Activated CD8-positive, alpha-beta memory T cell treated with anti-CD3 and anti-CD28 coated beads, Interleukin-2, amount 50 U/mL, for 48 hours (primary cell): ENCODE measurements at regions not wholly inside any gene's neighbourhood (a gene's known extent, or its start where the extent isn't known, plus 50 kb on each side); places are given as distances from the start of the nearest gene placed in this dataset.

Experiments
- DNase-seq: peaks from one replicate; pipeline ENCODE4 v3.0.0-alpha.2; 2020

DNA sequence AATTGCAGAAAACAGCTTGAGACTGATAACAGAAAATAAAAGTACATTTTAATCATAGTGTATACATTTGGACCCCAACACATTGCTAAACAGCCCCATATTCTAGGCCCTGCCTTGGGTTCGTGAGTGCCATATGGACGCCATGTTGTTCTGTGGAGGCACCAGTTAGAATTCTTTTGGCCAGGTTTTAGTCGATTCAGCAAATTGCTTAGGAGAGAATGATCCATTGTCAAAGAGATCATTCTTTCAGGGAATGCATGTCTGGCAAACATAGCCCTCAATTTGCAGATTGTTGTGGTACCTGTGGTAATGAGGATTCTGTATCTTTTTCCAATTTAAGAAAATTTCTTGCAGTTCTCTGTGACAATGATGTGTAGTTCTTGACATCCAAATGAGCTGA is 183.6 kb upstream of the DDHD1 start:
- no peak for DNase-seq

DNA sequence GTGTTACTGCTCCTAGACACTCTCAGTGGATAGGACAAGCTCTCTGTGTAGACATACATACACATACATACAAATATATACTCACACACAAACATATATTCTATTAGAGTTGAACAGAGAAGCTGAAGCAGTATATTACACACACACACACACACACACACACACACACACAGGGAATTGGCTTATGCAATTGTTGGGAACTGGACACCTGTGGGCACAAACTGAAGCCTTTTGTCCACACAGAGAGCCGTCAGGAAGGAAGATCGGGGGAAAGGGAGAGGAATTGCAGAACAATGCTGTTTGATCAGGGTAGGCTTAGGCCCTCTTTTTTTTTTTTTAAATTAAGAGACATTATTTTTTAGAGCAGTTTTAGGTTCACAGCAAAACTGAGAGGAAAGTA is 180.7 kb upstream of the DDHD1 start:
- DNase-seq: no peak

GRCh38 chr14:53331921-53332320 is 178.8 kb upstream of the DDHD1 start:
- no peak for DNase-seq

DNA sequence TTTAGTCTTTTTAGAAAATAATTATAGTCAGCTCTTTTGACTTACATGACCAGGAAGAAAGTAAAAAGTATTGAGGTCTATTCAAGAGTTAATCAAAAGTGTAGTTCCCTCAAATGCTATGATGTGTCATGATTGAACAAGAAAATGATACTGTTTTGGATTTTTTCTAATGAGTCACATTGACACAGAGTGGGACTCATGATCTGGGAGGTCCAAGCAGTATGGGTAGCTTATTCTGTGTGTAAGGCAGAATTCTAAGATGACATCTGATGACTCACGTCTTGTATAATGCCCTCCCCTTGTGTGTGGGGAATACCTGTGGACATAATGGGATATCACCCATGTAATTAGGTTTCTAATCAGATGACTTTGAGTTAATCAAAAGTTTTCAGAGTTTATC is 178.1 kb upstream of the DDHD1 start:
- DNase-seq: no peak

GRCh38 chr14:53330441-53330840 is 177.3 kb upstream of the DDHD1 start:
- DNase-seq: no peak

GRCh38 chr14:53328841-53329240 is 175.7 kb upstream of the DDHD1 start:
- no peak for DNase-seq

GRCh38 chr14:53327716-53328115 is 174.6 kb upstream of the DDHD1 start:
- no peak for DNase-seq

DNA sequence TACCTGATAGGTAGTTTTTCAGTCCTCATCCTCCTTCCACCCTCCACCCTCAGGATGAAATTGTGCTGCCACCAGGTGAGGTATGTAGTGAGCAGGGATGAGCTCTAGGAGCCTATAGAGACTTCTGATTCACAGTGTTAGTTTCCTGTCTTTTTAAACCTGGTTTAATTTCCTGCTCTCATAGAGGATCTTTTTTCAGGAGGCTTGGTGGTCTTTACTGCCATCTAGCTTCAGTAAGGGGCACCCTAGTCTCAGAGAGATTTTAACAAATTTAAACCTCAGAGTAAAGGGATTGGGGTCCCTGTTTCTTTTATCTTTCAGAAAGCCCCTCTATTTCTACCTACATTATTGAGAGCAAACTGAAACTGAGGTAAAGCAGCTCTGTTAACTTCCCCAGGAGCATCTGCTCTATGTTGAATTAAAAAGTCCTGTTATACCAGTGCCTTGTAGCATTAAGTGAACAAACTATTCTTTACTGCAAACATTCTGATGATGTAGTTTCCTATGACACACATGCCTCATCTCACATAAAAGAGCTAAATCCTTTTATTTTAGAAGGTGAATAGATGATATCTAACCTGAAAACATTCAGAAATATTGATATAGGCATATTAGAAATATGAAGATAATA is 172.2 kb upstream of the DDHD1 start:
- DNase-seq: no peak

GRCh38 chr14:53316504-53316903 is 163.4 kb upstream of the DDHD1 start:
- DNase-seq: no peak

- no peak for DNase-seq
Observed at GRCh38 chr14:53310412-53310811, 157.3 kb upstream of the DDHD1 start.

- DNase-seq: no peak
Observed at GRCh38 chr14:53306911-53307310, 153.8 kb upstream of the DDHD1 start.

DNA sequence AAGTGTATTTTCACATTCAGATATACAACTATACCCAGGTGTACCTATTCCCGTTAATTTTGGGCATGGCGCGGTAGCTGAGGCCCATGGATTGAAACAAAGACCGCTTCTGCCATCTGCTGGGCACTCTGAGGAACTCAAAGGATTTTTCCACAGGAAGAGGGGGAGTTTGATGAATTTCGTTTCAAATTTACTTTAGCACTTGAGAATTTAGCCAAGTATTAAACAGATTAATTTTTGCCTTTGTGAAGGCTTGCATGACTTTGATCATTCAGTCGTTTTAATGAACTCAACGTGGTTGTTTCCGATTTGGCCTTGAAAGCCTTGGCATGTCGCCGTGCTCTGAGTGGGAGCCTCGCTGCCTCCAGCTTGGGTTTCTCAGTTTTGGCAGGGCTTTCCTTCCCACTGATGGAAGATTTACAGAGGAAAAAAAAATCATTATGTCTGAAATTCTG is 153.2 kb upstream of the DDHD1 start:
- DNase-seq: peak; percentile 69

DNA sequence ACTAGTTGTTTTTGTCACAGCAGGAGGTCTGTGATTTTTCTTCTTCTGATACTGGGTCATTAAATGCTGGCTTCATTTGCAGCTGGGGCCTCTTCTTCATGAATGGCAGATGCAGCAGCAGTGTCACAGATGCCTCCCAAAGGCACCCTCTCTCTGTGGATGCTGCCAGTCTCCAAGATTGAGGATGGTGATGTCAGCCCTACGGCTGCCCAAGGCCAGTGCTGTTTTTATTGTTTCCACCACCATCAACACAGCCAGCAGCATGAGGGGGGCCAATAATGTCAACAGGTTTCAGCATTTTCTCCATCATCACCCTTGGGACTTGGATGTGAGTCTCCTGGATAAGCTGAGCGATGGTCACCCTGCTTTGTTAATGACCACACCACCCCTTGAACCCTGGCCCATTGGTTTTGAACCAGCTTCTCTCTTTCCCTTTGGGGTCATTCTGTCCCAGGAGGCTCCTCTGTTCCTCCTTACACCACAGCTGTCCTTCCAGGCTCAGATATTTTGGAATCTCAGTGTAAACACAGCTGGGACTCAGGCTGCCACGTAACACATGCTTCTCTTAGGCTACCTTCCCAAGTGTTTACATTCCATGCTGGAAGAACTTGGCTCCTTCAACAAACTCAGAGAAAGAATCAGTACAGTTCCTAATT is 151.7 kb upstream of the DDHD1 start:
- no peak for DNase-seq

GRCh38 chr14:53295985-53296582 is 143.0 kb upstream of the DDHD1 start:
- no peak for DNase-seq

- DNase-seq: no peak
Observed at GRCh38 chr14:53295372-53295771, 142.2 kb upstream of the DDHD1 start.

GRCh38 chr14:53286301-53286700 is 133.2 kb upstream of the DDHD1 start:
- DNase-seq: no peak

GRCh38 chr14:53285821-53286220 is 132.7 kb upstream of the DDHD1 start:
- no peak for DNase-seq

DNA sequence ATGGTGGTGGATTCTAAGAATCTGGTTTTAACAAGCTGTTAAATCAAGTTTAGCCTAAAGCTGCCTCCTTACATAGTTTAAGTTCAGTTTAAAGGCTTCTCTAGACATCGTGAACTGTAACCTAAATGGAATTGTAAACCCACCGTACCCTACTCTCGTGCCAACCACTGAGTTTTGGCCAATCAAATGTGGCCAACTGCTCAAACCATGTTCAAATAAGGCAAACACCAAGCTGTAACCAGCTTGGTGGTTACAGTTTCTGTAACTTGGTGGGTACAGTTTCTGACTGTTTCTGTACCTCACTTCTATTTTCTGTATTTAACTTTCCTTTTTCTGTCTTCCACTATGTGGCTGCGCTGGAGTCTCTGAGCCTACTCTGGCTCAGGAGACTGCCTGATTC is 131.9 kb upstream of the DDHD1 start:
- no peak for DNase-seq

- no peak for DNase-seq
Observed at GRCh38 chr14:53278602-53279506, 125.7 kb upstream of the DDHD1 start.

DNA sequence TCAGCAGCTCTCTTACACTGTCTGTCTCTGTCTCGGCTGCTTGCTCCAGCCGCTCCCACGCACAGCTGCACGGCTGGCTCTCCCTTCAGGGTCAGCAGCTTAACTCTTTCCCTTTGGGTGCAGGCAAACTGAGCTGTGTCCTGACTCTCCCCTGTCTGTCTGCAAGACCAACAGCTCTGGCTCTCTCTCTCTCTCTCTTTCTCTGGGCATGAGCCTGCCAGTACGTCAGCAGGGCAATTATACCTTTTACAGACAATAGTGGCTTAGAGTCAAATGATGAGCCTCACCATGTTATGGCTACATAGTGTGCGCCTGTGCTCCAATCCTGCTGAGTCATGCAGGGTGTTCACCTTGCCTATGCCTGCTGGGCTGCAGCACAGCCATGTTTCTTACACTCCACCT is 120.5 kb upstream of the DDHD1 start:
- DNase-seq: no peak

- no peak for DNase-seq
Observed at GRCh38 chr14:53265025-53265424, 111.9 kb upstream of the DDHD1 start.

GRCh38 chr14:53260928-53261327 is 107.8 kb upstream of the DDHD1 start:
- no peak for DNase-seq

- DNase-seq: no peak
Observed at GRCh38 chr14:53260286-53260685, 107.2 kb upstream of the DDHD1 start.

DNA sequence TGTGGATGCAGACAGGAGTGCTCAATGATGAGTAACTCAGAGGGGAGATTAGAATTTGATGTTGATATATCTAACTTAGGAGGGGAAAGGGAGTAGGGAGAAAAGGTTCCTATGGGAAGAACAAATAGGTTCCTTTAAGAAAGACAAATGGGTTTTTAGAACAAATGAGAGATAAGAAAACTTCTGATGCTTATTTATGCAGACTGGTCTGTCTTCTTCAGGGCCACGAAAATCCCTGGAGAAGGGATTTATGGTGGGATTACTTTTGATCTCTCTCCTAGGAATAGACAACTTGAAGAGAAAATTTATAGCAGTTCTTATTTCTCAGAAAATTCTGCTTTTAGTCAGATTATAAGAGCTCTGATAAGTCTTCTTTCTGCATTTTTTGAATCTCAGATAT is 99.0 kb upstream of the DDHD1 start:
- no peak for DNase-seq
